Mammary epithelial cell (primary cell): ENCODE measurements at regions not wholly inside any gene's neighbourhood (a gene's known extent, or its start where the extent isn't known, plus 50 kb on each side); places are given as distances from the start of the nearest gene placed in this dataset.

Experiments used
- EZH2 ChIP-seq: IDR thresholded peaks from 2 replicates; pipeline ENCODE4 v1.6.1; 2012; ENCODE audit warnings: low read length, inconsistent platforms, borderline replicate concordance
- TF ChIP-seq, protein P1 (sequence below), 2 donors: IDR thresholded peaks in 1 of 2; conservative IDR thresholded peaks in 1 of 2; 2 replicates each; pipeline ENCODE4 v1.5.1; 2011 to 2012; ENCODE audit warnings: inconsistent platforms in 2 of 2, low read length in 2 of 2, mild to moderate bottlenecking in 2 of 2, control low read depth in 1 of 2, low read depth in 1 of 2; ENCODE audit not compliant: insufficient read depth in 1 of 2; ENCODE audit errors: extremely low read depth in 1 of 2

DNA sequence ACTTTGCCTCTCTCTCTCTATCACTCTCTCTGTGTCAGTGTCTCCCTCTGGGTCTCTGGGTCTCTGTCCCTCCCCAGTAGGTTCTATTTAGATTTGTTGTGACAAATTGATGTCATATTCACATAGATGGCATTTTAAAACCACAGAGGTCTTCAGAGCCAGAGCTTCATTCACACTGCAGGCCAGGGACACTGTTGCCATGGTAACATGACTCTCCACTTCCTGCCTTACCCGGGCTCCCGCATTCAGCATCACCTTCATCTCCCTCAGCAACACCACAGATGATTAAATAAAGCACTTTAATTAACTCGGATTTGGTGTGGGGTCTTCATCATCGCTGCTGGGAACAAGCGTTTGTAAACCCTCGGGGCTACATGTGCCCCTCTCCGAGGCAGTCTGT lies 132.6 kb downstream of the ETS2 start:
- TF ChIP-seq, protein P1, sequence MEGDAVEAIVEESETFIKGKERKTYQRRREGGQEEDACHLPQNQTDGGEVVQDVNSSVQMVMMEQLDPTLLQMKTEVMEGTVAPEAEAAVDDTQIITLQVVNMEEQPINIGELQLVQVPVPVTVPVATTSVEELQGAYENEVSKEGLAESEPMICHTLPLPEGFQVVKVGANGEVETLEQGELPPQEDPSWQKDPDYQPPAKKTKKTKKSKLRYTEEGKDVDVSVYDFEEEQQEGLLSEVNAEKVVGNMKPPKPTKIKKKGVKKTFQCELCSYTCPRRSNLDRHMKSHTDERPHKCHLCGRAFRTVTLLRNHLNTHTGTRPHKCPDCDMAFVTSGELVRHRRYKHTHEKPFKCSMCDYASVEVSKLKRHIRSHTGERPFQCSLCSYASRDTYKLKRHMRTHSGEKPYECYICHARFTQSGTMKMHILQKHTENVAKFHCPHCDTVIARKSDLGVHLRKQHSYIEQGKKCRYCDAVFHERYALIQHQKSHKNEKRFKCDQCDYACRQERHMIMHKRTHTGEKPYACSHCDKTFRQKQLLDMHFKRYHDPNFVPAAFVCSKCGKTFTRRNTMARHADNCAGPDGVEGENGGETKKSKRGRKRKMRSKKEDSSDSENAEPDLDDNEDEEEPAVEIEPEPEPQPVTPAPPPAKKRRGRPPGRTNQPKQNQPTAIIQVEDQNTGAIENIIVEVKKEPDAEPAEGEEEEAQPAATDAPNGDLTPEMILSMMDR (conservative IDR thresholded peaks at IDR 0.05 in 1 of 2, IDR thresholded peaks at IDR 0.05 in 1 of 2; ENCODE audit: extremely low read depth in 1 of 2, insufficient read depth in 1 of 2, low read depth in 1 of 2, low read length in 2 of 2) = no peak
- TF ChIP-seq EZH2 = no peak
